NT2/D1 (cell line): ENCODE measurements at regions not wholly inside any gene's neighbourhood (a gene's known extent, or its start where the extent isn't known, plus 50 kb on each side); places are given as distances from the start of the nearest gene placed in this dataset.

Experiments used
- SUZ12 ChIP-seq: IDR thresholded peaks from 2 replicates; pipeline ENCODE4 v1.6.1; 2011; ENCODE audit not compliant: insufficient read length, insufficient read depth; ENCODE audit errors: extremely low read depth
- YY1 ChIP-seq: IDR thresholded peaks from 2 replicates; pipeline ENCODE4 v1.6.1; 2011; ENCODE audit not compliant: insufficient read length, insufficient read depth
- ZNF274 ChIP-seq: IDR thresholded peaks from 2 replicates; pipeline ENCODE4 v1.6.1; 2011; ENCODE audit warnings: mild to moderate bottlenecking, low read depth, low read length

GRCh38 chr11:95284057-95285052 is 53.4 kb upstream of the SESN3 start:
- TF ChIP-seq YY1, result no peak
- TF ChIP-seq ZNF274, result no peak
- TF ChIP-seq SUZ12, result no peak
